OCI-LY1 (cell line): ENCODE measurements at regions not wholly inside any gene's neighbourhood (a gene's known extent, or its start where the extent isn't known, plus 50 kb on each side); places are given as distances from the start of the nearest gene placed in this dataset.

Source experiments
- H2AFZ ChIP-seq: fragments of 200-600 bp; sonication (generic), shearing (Covaris generic); 2 replicates; pipeline ENCODE4 v1.6.0; 2014; ENCODE audit warnings: antibody characterized with exemption, mild to moderate bottlenecking, low read length
- H3F3A ChIP-seq: fragments of 200-600 bp; sonication (generic), shearing (Covaris generic); 2 replicates; pipeline ENCODE4 v1.6.0; 2014; ENCODE audit warnings: mild to moderate bottlenecking, antibody characterized with exemption, low read length, moderate library complexity; ENCODE audit not compliant: insufficient read depth
- H3K27ac ChIP-seq: fragments of 200-600 bp; sonication (generic); 2 replicates; pipeline ENCODE4 v1.5.1; 2014; ENCODE audit warnings: low read length, mixed run types, mild to moderate bottlenecking, low read depth; ENCODE audit not compliant: poor library complexity, severe bottlenecking
- H3K27me3 ChIP-seq: fragments of 200-600 bp; sonication (generic); 2 replicates; pipeline ENCODE4 v1.6.0; 2014; ENCODE audit warnings: antibody characterized with exemption, mild to moderate bottlenecking, low read length, moderate library complexity; ENCODE audit not compliant: insufficient read depth
- H3K36me3 ChIP-seq: fragments of 200-600 bp; sonication (generic); 2 replicates; pipeline ENCODE4 v1.6.1; 2014; ENCODE audit warnings: mild to moderate bottlenecking, antibody characterized with exemption, low read length, moderate library complexity, mixed read lengths; ENCODE audit not compliant: insufficient read depth
- H3K4me1 ChIP-seq: fragments of 200-600 bp; sonication (generic); 2 replicates; pipeline ENCODE4 v1.5.1; 2014; ENCODE audit warnings: mild to moderate bottlenecking, low read length, moderate library complexity; ENCODE audit not compliant: insufficient read depth, severe bottlenecking
- H3K4me2 ChIP-seq: fragments of 200-600 bp; sonication (generic), shearing (Covaris generic); 2 replicates; pipeline ENCODE4 v1.6.1; 2014; ENCODE audit warnings: low read length
- H3K4me3 ChIP-seq: fragments of 200-600 bp; sonication (generic); 2 replicates; pipeline ENCODE4 v1.5.1; 2014; ENCODE audit warnings: low read length, low read depth, mild to moderate bottlenecking, mixed read lengths; ENCODE audit not compliant: poor library complexity, severe bottlenecking
- H3K79me2 ChIP-seq: fragments of 200-600 bp; shearing (Covaris generic); 2 replicates; pipeline ENCODE4 v1.6.1; 2016; ENCODE audit warnings: mixed run types, low read length, mixed read lengths; ENCODE audit not compliant: insufficient read depth
- H3K9ac ChIP-seq: fragments of 200-600 bp; sonication (generic), shearing (Covaris generic); 2 replicates; pipeline ENCODE4 v1.6.1; 2014; ENCODE audit warnings: mild to moderate bottlenecking, low read length, mixed read lengths
- H3K9me2 ChIP-seq: fragments of 200-600 bp; sonication (generic), shearing (Covaris generic); 2 replicates; pipeline ENCODE4 v1.6.1; 2014; ENCODE audit warnings: low read depth, mild to moderate bottlenecking, low read length, mixed read lengths
- H3K9me3 ChIP-seq: fragments of 200-600 bp; shearing (Covaris generic); 2 replicates; pipeline ENCODE4 v1.6.1; 2014; ENCODE audit warnings: low read length, mixed read lengths
- H4K20me1 ChIP-seq: fragments of 200-600 bp; sonication (generic), shearing (Covaris generic); 2 replicates; pipeline ENCODE4 v1.6.0; 2016; ENCODE audit warnings: mild to moderate bottlenecking, low read length; ENCODE audit not compliant: insufficient read depth
- CTCF ChIP-seq: fragments of 200-600 bp; sonication (generic), shearing (Covaris generic); IDR thresholded peaks from 2 replicates; pipeline ENCODE4 v1.5.1; 2017; ENCODE audit warnings: mild to moderate bottlenecking, antibody characterized with exemption, low read length, moderate library complexity, mixed read lengths
- EZH2 ChIP-seq: fragments of 200-600 bp; sonication (generic), shearing (Covaris generic); IDR thresholded peaks from 2 replicates; pipeline ENCODE4 v1.8.0; 2017; ENCODE audit warnings: borderline replicate concordance, mixed run types, mild to moderate bottlenecking, antibody characterized with exemption, low read length, moderate library complexity, mixed read lengths

GRCh38 chr21:38924954-38925353, 119.2 kb downstream of the ETS2 start:
- Histone ChIP-seq H3K79me2 (no peaks in the 10 kb centered on the region), H4K20me1 (no peaks in the 10 kb centered on the region), H3K27me3 (no peaks in the 10 kb centered on the region), H3F3A (no peaks in the 10 kb centered on the region), H3K9ac (no peak overlapping the region), H2AFZ (no peak overlapping the region), H3K36me3 (no peaks in the 10 kb centered on the region; the same call in 1 of the 2 replicates), H3K9me3 (no peaks in the 10 kb centered on the region), H3K4me1 (no peaks in the 10 kb centered on the region), H3K4me3 (no peak overlapping the region), H3K4me2 (no peak overlapping the region), H3K9me2 (no peaks in the 10 kb centered on the region), H3K27ac (no peak overlapping the region)
- TF ChIP-seq CTCF (no peak), EZH2 (no peak)

DNA sequence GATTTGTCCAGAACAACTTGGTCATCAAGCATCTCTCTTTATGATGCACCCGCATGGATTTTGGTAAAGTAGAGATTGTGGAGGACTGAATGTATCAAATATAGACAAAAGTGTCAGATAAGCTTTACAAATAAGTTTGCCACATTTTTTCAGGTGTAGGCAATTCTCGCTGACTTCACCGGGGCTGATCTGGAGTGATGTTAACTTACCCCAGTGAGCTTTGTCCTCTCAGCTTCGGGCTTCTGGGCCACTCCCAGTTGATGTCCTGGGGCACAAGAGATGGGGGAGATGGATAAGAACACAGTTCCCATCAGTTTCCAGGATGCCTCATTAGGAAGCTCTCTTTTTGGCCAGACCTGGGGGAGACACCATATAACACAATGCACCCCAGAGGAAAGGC, 117.7 kb downstream of the ETS2 start:
- H3K27ac ChIP-seq = no peak overlapping the region

GRCh38 chr21:38922474-38923235, 116.9 kb downstream of the ETS2 start:
- H3K9me3 ChIP-seq = no peaks in the 10 kb centered on the region
- no peaks in the 10 kb centered on the region for H3K36me3 ChIP-seq
- no peak overlapping the region for H3K27ac ChIP-seq
- no peak overlapping the region for H3K4me3 ChIP-seq
- H3K4me2 ChIP-seq = no peak overlapping the region
- H4K20me1 ChIP-seq = no peaks in the 10 kb centered on the region
- H3K79me2 ChIP-seq = no peaks in the 10 kb centered on the region
- H3K4me1 ChIP-seq = no peaks in the 10 kb centered on the region
- H3F3A ChIP-seq = no peaks in the 10 kb centered on the region
- no peak overlapping the region for H3K9ac ChIP-seq
- H2AFZ ChIP-seq = no peak overlapping the region
- H3K27me3 ChIP-seq = no peaks in the 10 kb centered on the region; the same call in 1 of the 2 replicates
- TF ChIP-seq CTCF (no peak), EZH2 (no peak)
- H3K9me2 ChIP-seq = no peaks in the 10 kb centered on the region

More for the DNA sequence above, 117.7 kb downstream of the ETS2 start:
- no peaks in the 10 kb centered on the region for H4K20me1 ChIP-seq
- H3K4me1 ChIP-seq = no peaks in the 10 kb centered on the region
- no peaks in the 10 kb centered on the region for H3K36me3 ChIP-seq
- H3K4me2 ChIP-seq = no peak overlapping the region
- H3K27me3 ChIP-seq = no peaks in the 10 kb centered on the region
- no peaks in the 10 kb centered on the region for H3K9me3 ChIP-seq
- no peak overlapping the region for H3K9ac ChIP-seq
- TF ChIP-seq EZH2 (no peak), CTCF (no peak)
- H3K9me2 ChIP-seq = no peaks in the 10 kb centered on the region
- no peaks in the 10 kb centered on the region for H3F3A ChIP-seq
- H3K4me3 ChIP-seq = no peak overlapping the region
- no peak overlapping the region for H2AFZ ChIP-seq
- H3K79me2 ChIP-seq = no peaks in the 10 kb centered on the region
